DND-41 (cell line): ENCODE measurements at regions not wholly inside any gene's neighbourhood (a gene's known extent, or its start where the extent isn't known, plus 50 kb on each side); places are given as distances from the start of the nearest gene placed in this dataset.

Experiments
- CTCF ChIP-seq: IDR thresholded peaks from 2 replicates; pipeline ENCODE4 v1.5.1; 2012; ENCODE audit warnings: borderline replicate concordance, low read length, moderate library complexity, mild to moderate bottlenecking; ENCODE audit not compliant: poor library complexity, severe bottlenecking; ENCODE audit errors: extremely low read depth
- EZH2 ChIP-seq: IDR thresholded peaks from 3 replicates; pipeline ENCODE4 v1.6.1; 2012; ENCODE audit warnings: borderline replicate concordance, low read depth, mild to moderate bottlenecking, moderate library complexity, low read length, inconsistent platforms; ENCODE audit not compliant: severe bottlenecking

GRCh38 chr21:10272216-10272615, 249.2 kb upstream of the TPTE start:
- no peak for TF ChIP-seq EZH2
- no peak for TF ChIP-seq CTCF
